Hepatocyte (in vitro differentiated cells): ENCODE measurements at regions not wholly inside any gene's neighbourhood (a gene's known extent, or its start where the extent isn't known, plus 50 kb on each side); places are given as distances from the start of the nearest gene placed in this dataset.

Experiments used
- DNase-seq: peaks from one replicate; pipeline ENCODE4 v3.0.0-alpha.2; 2016; ENCODE audit warnings: low spot score
- H2AFZ ChIP-seq: fragments of 200-600 bp; sonication (generic); 2 replicates; pipeline ENCODE4 v1.6.0; 2016; ENCODE audit warnings: antibody characterized with exemption, mild to moderate bottlenecking
- H3K27ac ChIP-seq: fragments of 200-600 bp; sonication (generic); 2 replicates; pipeline ENCODE4 v1.5.1; 2016; ENCODE audit warnings: mild to moderate bottlenecking
- H3K27me3 ChIP-seq: fragments of 200-600 bp; sonication (generic); 2 replicates; pipeline ENCODE4 v1.6.1; 2016
- H3K36me3 ChIP-seq: fragments of 200-600 bp; sonication (generic); replicated peaks from 2 replicates; pipeline ENCODE4 v1.5.1; 2016; ENCODE audit warnings: low read depth; ENCODE audit not compliant: insufficient read depth
- H3K4me1 ChIP-seq: fragments of 200-600 bp; sonication (generic); 2 replicates; pipeline ENCODE4 v1.5.1; 2016; ENCODE audit warnings: mild to moderate bottlenecking, moderate library complexity; ENCODE audit not compliant: insufficient read depth
- H3K4me2 ChIP-seq: fragments of 200-600 bp; sonication (generic); 2 replicates; pipeline ENCODE4 v1.6.0; 2016
- H3K4me3 ChIP-seq: fragments of 200-600 bp; sonication (generic); 2 replicates; pipeline ENCODE4 v1.5.1; 2016; ENCODE audit warnings: mild to moderate bottlenecking
- H3K79me2 ChIP-seq: fragments of 200-600 bp; sonication (generic); 2 replicates; pipeline ENCODE4 v1.6.0; 2017; ENCODE audit warnings: mild to moderate bottlenecking
- H3K9me2 ChIP-seq: fragments of 200-600 bp; sonication (generic); replicated peaks from 2 replicates; pipeline ENCODE4 v1.6.0; 2017; ENCODE audit warnings: mild to moderate bottlenecking; ENCODE audit not compliant: insufficient read depth
- H3K9me3 ChIP-seq: fragments of 200-600 bp; sonication (generic); 2 replicates; pipeline ENCODE4 v1.5.1; 2016; ENCODE audit warnings: low read depth, mild to moderate bottlenecking
- H4K20me1 ChIP-seq: fragments of 200-600 bp; sonication (generic); 2 replicates; pipeline ENCODE4 v1.6.0; 2016; ENCODE audit warnings: mild to moderate bottlenecking; ENCODE audit not compliant: insufficient read depth, poor library complexity, severe bottlenecking
- CTCF ChIP-seq: fragments of 200-600 bp; sonication (generic); IDR thresholded peaks from 2 replicates; pipeline ENCODE4 v1.5.1; 2016; ENCODE audit warnings: antibody characterized with exemption, mild to moderate bottlenecking; ENCODE audit not compliant: poor library complexity
- EZH2 ChIP-seq: fragments of 200-600 bp; sonication (generic); IDR thresholded peaks from 2 replicates; pipeline ENCODE4 v1.6.1; 2016; ENCODE audit warnings: antibody characterized with exemption, mild to moderate bottlenecking, borderline replicate concordance
- EZH2phosphoT487 ChIP-seq: fragments of 200-600 bp; sonication (generic); IDR thresholded peaks from one replicate; pipeline ENCODE4 v1.6.1; 2018; ENCODE audit warnings: antibody characterized with exemption, mild to moderate bottlenecking, low read depth, moderate library complexity; ENCODE audit not compliant: unreplicated experiment, severe bottlenecking
- WGBS: methylation state at CpG from one replicate; pipeline ENCODE4 v1.1.6; 2016; ENCODE audit warnings: low lambda C conversion rate; ENCODE audit errors: missing lambda C conversion rate; 5-methylcytosine and 5-hydroxymethylcytosine counted together

GRCh38 chr1:82099170-82099569 is 298.4 kb downstream of the ADGRL2 start:
- TF ChIP-seq EZH2phosphoT487 (no peak), CTCF (no peak), EZH2 (no peak)
- Histone ChIP-seq H3K9me3 (no peaks in the 10 kb centered on the region), H2AFZ (no peak overlapping the region), H3K27me3 (no peaks in the 10 kb centered on the region), H3K4me3 (no peak overlapping the region), H3K4me2 (no peak overlapping the region), H3K9me2 (no peaks in the 10 kb centered on the region), H4K20me1 (no peaks in the 10 kb centered on the region), H3K27ac (no peak overlapping the region), H3K79me2 (no peaks in the 10 kb centered on the region), H3K4me1 (no peaks in the 10 kb centered on the region), H3K36me3 (no peaks in the 10 kb centered on the region)
- WGBS, result 94% methylated on average over 1 of the region's 1 CpG
- DNase-seq, result no peak

GRCh38 chr1:82094136-82094535 is 293.4 kb downstream of the ADGRL2 start:
- Histone ChIP-seq H4K20me1 (no peaks in the 10 kb centered on the region), H3K27ac (no peak overlapping the region), H3K9me2 (no peaks in the 10 kb centered on the region), H2AFZ (no peak overlapping the region), H3K79me2 (no peaks in the 10 kb centered on the region), H3K27me3 (no peaks in the 10 kb centered on the region), H3K36me3 (no peaks in the 10 kb centered on the region), H3K4me2 (no peak overlapping the region), H3K9me3 (no peaks in the 10 kb centered on the region), H3K4me3 (no peak overlapping the region), H3K4me1 (no peaks in the 10 kb centered on the region)
- WGBS, result 85% methylated on average over 2 of the region's 2 CpGs
- DNase-seq, result no peak
- no peak for TF ChIP-seq CTCF
- TF ChIP-seq EZH2phosphoT487, result no peak
- no peak for TF ChIP-seq EZH2

GRCh38 chr1:82091729-82092128 is 291.0 kb downstream of the ADGRL2 start:
- TF ChIP-seq EZH2phosphoT487 (no peak), EZH2 (no peak), CTCF (no peak)
- WGBS, result 100% methylated on average over 2 of the region's 2 CpGs
- Histone ChIP-seq H3K9me3 (no peaks in the 10 kb centered on the region), H3K4me1 (no peaks in the 10 kb centered on the region), H3K4me2 (no peak overlapping the region), H3K27ac (no peak overlapping the region), H3K79me2 (no peaks in the 10 kb centered on the region), H3K27me3 (no peaks in the 10 kb centered on the region), H3K36me3 (no peaks in the 10 kb centered on the region), H4K20me1 (no peaks in the 10 kb centered on the region), H2AFZ (no peak overlapping the region), H3K4me3 (no peak overlapping the region), H3K9me2 (no peaks in the 10 kb centered on the region)
- DNase-seq, result no peak

DNA sequence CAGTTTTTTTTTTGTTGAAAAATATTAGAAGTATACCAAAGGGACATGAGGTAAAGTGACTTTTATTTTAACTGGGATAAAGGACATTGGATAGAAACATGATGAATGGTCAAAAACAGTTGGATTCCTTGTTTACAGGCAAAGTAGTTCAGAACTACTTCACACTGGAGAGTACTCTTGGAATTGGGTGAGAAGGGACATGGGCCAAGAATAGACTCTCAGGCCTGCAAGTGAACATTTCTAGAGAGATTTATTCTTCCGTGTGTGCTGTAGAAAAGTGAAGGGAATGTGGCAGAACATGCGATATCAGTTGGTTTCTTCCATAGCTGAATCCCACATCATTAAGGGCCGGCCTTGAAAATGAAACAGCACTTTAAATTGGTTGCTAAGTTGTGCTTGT is 290.5 kb downstream of the ADGRL2 start:
- Histone ChIP-seq H3K9me2 (no peaks in the 10 kb centered on the region), H3K79me2 (no peaks in the 10 kb centered on the region), H3K4me2 (no peak overlapping the region), H2AFZ (no peak overlapping the region), H3K27ac (no peak overlapping the region), H3K9me3 (no peaks in the 10 kb centered on the region), H3K27me3 (no peaks in the 10 kb centered on the region), H3K4me1 (no peaks in the 10 kb centered on the region), H4K20me1 (no peaks in the 10 kb centered on the region), H3K4me3 (no peak overlapping the region), H3K36me3 (no peaks in the 10 kb centered on the region)
- WGBS, result 98% methylated on average over 3 of the region's 3 CpGs
- no peak for DNase-seq
- TF ChIP-seq EZH2 (no peak), CTCF (no peak), EZH2phosphoT487 (no peak)
